HG02852 (cell line): ENCODE measurements at regions not wholly inside any gene's neighbourhood (a gene's known extent, or its start where the extent isn't known, plus 50 kb on each side); places are given as distances from the start of the nearest gene placed in this dataset.
"Not testable (repeated sequence)": the region's sequence is repeated elsewhere in the genome, so short reads cannot be mapped to it uniquely, and the experiment has no call there.

Source experiments
- ATAC-seq: cut with Tn5 transposase; IDR thresholded peaks from one replicate; pipeline ENCODE4 v1.9.1; 2021; ENCODE audit warnings: mild to moderate bottlenecking, moderate library complexity; ENCODE audit not compliant: unreplicated experiment

DNA sequence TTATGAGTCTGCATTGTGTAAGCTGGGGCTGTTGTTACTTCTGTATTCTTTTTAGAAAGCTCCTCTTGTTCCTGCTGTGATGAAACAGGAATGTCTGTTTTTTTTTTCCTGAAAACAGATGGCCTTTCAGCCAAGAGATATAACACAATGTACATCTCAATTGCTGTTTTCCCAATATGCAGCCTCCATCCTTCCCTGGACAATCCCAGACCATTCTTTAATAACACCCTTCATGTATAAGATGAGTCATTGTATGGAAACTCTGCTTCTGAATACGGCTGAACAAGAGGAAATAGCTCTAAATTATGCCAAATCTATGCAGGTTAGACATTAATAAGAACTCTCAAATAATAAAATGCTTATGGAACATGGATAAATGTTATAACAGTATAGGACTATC lies 60.2 kb upstream of the LRRC4C start:
- no peak for ATAC-seq

DNA sequence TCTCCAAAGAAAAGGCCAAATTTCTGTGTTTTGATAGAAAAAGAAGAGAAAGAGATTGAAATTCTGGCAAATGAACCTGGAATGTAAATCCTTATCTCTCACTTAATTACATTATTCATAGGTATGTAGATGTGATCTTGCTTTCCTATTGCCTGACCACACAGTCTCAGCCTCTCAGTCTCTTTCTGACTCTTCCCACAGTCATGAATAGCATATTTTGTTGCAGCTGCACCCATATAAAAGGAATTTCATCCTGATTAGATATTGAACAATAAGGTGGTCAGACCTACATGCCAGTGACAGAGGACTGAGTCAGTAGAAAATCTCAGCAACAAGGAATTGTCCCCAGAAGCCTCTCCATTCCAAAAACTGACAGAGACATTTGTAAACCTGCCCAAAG lies 62.9 kb upstream of the LRRC4C start:
- no peak for ATAC-seq

- no peak for ATAC-seq
Observed at GRCh38 chr11:41522899-41523672, 63.6 kb upstream of the LRRC4C start.

GRCh38 chr11:41527530-41527929 lies 68.1 kb upstream of the LRRC4C start:
- no peak for ATAC-seq

DNA sequence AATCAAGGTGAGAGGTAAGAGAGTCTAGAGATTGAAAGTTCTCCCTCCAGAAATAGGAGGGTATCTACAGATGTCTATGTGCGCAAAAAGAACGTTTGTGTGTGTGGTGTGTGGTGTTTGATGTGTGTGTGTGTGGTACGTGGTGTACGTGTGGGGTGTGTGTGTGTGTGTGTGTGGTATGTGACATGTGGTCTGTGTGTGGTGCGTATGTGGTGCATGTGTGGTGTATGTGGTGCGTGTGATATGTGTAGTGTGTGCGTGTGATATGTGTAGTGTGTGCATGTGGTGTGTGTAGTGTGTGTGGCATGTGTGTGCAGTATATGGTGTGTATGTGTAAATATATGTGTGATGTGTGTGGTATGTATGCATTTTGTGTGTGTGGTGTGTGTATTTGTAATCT lies 73.0 kb upstream of the LRRC4C start:
- no peak for ATAC-seq

DNA sequence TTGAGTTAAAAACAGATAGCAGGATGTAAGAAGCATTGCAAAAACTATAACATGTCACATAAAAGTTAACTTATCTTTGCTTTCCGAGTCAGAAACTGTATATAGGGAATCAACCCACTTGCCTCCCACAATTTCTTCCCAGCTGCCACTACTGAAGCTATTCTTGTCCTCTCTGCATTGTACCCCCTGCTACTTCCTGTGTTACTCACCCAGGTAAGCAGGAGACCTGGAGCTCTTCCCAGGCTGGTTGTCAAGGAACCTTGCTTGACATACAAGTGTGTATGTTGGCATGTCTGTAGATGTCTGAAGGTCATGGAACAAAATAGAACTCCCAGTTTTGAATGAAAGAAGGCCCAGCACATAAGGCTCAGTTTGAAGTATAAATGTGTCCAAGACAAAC lies 74.3 kb upstream of the LRRC4C start:
- ATAC-seq: no peak

DNA sequence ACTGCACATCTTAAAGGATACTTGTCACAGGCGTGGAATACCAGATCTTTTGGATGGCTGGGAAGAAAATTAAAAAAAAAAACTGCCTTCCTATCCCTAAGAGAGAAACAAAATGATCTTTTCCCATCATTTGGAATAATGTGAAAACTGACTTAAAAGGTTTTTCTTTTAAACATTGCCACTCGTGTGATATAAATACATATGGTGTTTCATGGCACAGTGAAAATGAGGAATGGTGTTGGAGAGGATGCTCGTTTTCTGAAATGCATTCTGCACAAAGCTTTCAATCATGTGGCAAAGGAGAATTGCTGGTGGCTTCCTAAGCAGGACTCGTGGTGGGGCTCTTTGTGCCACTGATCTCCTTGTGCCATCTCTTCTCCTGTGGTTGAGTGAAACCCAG lies 74.9 kb upstream of the LRRC4C start:
- no peak for ATAC-seq

- no peak for ATAC-seq
Observed at GRCh38 chr11:41534861-41535260, 75.4 kb upstream of the LRRC4C start.

DNA sequence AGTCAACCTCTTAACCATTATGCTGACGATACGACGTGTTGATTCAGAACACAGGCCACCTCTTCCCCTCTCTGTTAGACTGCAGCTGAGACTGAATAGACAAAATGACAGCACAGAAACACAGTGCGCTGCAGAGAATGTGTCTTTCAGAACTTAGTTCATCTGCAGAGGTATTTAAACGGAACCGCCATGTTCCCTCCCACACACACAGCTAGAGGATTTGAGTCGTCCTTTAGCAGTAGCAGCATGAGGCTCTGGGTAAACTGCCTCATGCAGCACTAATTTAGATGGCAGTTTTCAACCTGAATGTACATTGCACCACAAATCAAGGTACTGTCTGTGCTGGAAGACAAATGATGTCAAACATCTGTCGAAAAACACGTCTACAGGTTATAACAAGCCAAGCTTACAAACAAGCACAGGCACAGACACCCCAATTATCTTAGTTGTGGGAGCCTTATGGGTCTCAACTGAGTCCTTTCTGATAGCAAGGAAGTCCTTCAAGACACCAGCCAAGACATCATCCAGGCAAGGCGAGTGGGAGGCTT lies 76.6 kb upstream of the LRRC4C start:
- no peak for ATAC-seq

GRCh38 chr11:41544902-41545301 lies 85.5 kb upstream of the LRRC4C start:
- not testable (repeated sequence) for ATAC-seq

GRCh38 chr11:41578421-41579051 lies 119.1 kb upstream of the LRRC4C start:
- no peak for ATAC-seq

GRCh38 chr11:41579546-41579945 lies 120.1 kb upstream of the LRRC4C start:
- no peak for ATAC-seq

GRCh38 chr11:41609511-41609910 lies 150.1 kb upstream of the LRRC4C start:
- no peak for ATAC-seq

GRCh38 chr11:41612415-41612814 lies 153.0 kb upstream of the LRRC4C start:
- ATAC-seq: no peak

- ATAC-seq: no peak
Observed at GRCh38 chr11:41613326-41613725, 153.9 kb upstream of the LRRC4C start.

DNA sequence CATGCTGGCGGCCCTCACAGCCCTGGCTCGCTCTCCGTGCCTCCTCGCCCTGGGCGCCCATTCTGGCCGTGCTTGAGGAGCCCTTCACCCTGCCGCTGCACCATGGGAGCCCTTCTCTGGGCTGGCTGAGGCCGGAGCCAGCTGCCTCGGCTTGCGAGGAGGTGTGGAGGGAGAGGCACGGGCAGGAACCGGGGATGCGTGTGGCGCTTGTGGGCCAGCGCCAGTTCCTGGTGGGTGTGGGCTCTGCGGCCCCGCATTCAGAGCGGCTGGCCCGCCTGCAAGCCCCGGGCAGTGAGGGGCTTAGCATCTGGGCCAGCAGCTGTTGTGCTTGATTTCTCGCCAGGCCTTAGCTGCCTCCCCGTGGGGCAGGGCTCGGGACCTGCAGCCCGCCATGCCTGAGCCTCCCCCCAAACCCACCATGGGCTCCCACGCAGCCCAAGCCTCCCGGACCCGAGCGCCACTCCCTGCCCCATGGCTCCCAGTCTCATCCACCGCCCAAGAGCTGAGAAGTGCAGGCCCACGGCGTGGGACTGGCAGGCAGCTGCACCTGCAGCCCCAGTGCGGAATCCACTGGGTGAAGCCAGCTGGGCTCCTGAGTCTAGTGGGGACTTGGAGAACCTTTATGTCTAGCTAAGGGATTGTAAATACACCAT lies 163.4 kb upstream of the LRRC4C start:
- ATAC-seq: no peak

GRCh38 chr11:41659985-41660384 lies 200.5 kb upstream of the LRRC4C start:
- no peak for ATAC-seq

- ATAC-seq: no peak
Observed at GRCh38 chr11:41660585-41660984, 201.1 kb upstream of the LRRC4C start.

DNA sequence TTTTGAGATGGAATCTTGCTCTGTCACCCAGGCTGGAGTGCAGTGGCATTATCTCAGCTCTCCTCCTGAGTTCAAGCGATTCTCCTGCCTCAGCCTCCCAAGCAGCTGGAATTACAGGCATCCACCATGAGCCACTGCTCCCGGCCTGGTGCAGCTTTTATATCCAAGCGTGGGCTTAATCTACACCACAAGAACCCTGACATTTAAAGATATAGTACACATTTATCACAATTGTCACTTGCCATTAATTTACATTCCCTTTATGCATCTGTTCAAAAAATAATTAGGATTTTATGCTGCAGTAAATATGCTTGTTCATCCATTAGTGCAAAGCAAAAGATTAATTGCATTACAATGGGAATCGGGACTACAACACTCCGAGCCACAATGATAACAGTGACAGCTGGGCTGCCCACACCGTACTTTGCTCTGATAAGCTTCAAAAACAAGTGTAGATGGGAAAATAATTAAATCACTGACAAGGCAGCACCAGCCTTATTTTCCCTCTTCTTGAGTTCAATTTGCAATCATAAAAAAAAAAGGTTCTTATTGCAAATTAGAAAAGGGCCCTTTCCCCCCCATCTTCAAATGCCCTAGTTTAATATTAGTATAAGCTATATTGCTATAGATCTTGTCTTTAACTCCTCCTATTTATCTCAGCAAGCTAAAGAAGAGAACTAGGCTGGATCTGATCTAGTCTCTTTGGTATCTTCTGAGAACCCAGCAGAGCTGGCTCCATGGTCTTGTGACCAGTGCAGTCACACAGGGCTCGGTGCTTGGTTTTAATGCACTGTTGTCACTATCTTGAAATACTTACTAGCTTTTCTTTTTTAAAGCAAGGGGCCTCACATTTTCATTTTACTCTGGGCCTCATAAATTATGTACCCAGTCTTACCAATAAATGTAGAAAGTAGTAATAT lies 206.2 kb upstream of the LRRC4C start:
- no peak for ATAC-seq

- no peak for ATAC-seq
Observed at GRCh38 chr11:41666951-41667653, 207.7 kb upstream of the LRRC4C start.
